Neural crest cell (in vitro differentiated cells): ENCODE measurements at regions not wholly inside any gene's neighbourhood (a gene's known extent, or its start where the extent isn't known, plus 50 kb on each side); places are given as distances from the start of the nearest gene placed in this dataset.

ENCODE experiments used
- DNase-seq: peaks from one replicate; pipeline ENCODE4 v3.0.0; 2021; ENCODE audit warnings: low read depth, mixed read lengths, low spot score
- H3K27ac Mint-ChIP-seq: one replicate; pipeline ENCODE4 v1.8.0; 2021; ENCODE audit warnings: mild to moderate bottlenecking, mixed read lengths; ENCODE audit not compliant: unreplicated experiment
- H3K27me3 Mint-ChIP-seq: 2 replicates; pipeline ENCODE4 v1.8.0; 2021; ENCODE audit warnings: low read depth, mild to moderate bottlenecking, mixed read lengths
- H3K36me3 Mint-ChIP-seq: 2 replicates; pipeline ENCODE4 v1.8.0; 2021; ENCODE audit warnings: low read depth, mild to moderate bottlenecking, mixed read lengths
- H3K4me1 Mint-ChIP-seq: 2 replicates; pipeline ENCODE4 v1.8.0; 2021; ENCODE audit warnings: mixed read lengths
- H3K4me3 Mint-ChIP-seq: one replicate; pipeline ENCODE4 v1.8.0; 2021; ENCODE audit warnings: mild to moderate bottlenecking, mixed read lengths
- H3K9me3 Mint-ChIP-seq: 2 replicates; pipeline ENCODE4 v1.8.0; 2021; ENCODE audit warnings: mixed read lengths
- TF ChIP-seq, protein P1 (sequence below): fragments of 200-600 bp; sonication (generic); conservative IDR thresholded peaks from 2 replicates; pipeline ENCODE4 v1.5.0; 2021; ENCODE audit warnings: antibody characterized with exemption, mild to moderate bottlenecking

DNA sequence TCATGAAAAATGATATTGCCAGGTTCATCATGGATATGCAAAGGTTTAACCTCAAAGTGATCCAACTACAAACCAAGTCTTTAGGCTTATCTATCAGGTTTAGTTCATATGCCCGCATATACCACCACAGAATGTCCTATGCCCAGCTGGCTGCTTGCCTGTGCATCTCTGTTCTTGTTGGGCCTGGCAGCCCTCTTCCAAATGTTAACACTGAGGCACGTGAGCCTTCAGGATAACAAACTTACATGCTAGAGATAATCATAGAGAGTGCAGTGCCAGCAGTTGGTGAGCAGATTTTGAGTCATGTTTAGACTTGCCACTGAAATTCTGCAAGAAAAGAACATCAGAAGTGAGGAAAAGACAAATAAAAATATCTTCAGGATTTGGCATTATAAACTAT lies 607.9 kb upstream of the TMPRSS15 start:
- no peak overlapping the region for H3K4me3 Mint-ChIP-seq
- H3K36me3 Mint-ChIP-seq, result no peaks in the 10 kb centered on the region
- no peaks in the 10 kb centered on the region for H3K9me3 Mint-ChIP-seq
- DNase-seq, result no peak
- H3K4me1 Mint-ChIP-seq, result no peaks in the 10 kb centered on the region
- no peaks in the 10 kb centered on the region for H3K27me3 Mint-ChIP-seq
- TF ChIP-seq, protein P1, sequence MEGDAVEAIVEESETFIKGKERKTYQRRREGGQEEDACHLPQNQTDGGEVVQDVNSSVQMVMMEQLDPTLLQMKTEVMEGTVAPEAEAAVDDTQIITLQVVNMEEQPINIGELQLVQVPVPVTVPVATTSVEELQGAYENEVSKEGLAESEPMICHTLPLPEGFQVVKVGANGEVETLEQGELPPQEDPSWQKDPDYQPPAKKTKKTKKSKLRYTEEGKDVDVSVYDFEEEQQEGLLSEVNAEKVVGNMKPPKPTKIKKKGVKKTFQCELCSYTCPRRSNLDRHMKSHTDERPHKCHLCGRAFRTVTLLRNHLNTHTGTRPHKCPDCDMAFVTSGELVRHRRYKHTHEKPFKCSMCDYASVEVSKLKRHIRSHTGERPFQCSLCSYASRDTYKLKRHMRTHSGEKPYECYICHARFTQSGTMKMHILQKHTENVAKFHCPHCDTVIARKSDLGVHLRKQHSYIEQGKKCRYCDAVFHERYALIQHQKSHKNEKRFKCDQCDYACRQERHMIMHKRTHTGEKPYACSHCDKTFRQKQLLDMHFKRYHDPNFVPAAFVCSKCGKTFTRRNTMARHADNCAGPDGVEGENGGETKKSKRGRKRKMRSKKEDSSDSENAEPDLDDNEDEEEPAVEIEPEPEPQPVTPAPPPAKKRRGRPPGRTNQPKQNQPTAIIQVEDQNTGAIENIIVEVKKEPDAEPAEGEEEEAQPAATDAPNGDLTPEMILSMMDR, result no peak
- H3K27ac Mint-ChIP-seq, result no peak overlapping the region

DNA sequence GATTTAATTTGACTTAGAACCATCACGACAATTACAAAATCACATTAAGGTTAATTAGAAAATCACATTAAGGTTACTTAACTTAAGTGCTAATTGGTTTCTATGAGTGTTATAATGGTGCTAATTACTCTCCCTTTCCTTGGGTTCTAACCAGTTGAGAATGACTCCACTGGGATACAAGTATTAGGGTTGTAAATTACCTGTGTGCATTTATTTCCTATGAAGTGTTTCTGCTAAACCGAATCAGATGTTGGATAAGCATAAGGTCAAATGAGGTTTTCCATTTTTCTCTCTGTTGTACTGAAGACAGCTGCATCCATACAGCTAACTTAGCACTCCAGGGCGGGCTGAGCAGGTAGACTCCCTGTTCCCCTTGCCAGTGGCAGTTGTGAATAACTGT lies 610.3 kb upstream of the TMPRSS15 start:
- DNase-seq, result no peak
- no peak overlapping the region for H3K27ac Mint-ChIP-seq
- H3K4me3 Mint-ChIP-seq, result no peak overlapping the region
- no peaks in the 10 kb centered on the region for H3K27me3 Mint-ChIP-seq
- no peaks in the 10 kb centered on the region for H3K4me1 Mint-ChIP-seq
- no peaks in the 10 kb centered on the region for H3K9me3 Mint-ChIP-seq
- H3K36me3 Mint-ChIP-seq, result no peaks in the 10 kb centered on the region
- TF ChIP-seq, protein P1, result no peak

DNA sequence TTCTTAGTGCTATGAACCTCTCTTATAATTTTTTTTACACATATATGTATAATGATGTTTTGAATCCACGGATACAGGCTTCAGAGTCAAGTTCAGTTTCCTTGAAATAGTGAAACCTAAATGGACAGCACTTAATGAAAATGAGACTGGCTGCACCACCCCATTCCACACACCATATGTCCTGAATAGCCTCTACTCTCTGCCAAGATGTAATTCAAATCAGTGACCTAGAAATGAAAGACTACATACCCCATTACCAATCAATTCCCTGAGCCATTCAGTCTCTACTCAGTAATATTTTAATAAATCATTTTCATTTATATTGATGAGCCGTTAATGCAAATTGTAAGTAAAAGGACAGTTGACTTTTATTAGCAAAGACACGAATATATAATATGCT lies 614.9 kb upstream of the TMPRSS15 start:
- peaks cover 3% of the 10 kb centered on the region for H3K9me3 Mint-ChIP-seq
- H3K4me1 Mint-ChIP-seq, result no peaks in the 10 kb centered on the region
- H3K27ac Mint-ChIP-seq, result no peak overlapping the region
- H3K4me3 Mint-ChIP-seq, result no peak overlapping the region
- TF ChIP-seq, protein P1, result no peak
- no peaks in the 10 kb centered on the region for H3K27me3 Mint-ChIP-seq
- H3K36me3 Mint-ChIP-seq, result no peaks in the 10 kb centered on the region
- no peak for DNase-seq

DNA sequence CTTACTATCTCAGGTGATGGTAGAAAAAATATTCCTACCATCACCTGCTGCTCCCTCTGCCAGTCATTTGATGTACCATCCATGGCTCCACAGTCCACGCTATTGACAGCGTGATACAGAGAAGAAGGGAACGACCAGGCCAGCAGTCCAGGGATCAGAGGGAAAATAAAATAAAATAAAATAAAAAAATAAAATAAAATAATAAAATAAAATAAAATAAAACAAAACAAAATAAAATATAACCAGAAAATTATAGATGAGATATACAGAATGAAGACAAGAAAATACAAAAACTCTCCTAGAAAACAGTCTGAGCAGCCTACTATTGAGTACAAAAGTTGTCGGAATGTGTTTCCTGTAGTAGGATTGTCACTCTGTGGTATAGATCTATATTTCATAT lies 619.4 kb upstream of the TMPRSS15 start:
- no peak for DNase-seq
- no peaks in the 10 kb centered on the region for H3K36me3 Mint-ChIP-seq
- TF ChIP-seq, protein P1, result no peak
- no peaks in the 10 kb centered on the region for H3K27me3 Mint-ChIP-seq
- peaks cover 3% of the 10 kb centered on the region for H3K9me3 Mint-ChIP-seq
- H3K4me1 Mint-ChIP-seq, result no peaks in the 10 kb centered on the region
- H3K4me3 Mint-ChIP-seq, result no peak overlapping the region
- H3K27ac Mint-ChIP-seq, result no peak overlapping the region

DNA sequence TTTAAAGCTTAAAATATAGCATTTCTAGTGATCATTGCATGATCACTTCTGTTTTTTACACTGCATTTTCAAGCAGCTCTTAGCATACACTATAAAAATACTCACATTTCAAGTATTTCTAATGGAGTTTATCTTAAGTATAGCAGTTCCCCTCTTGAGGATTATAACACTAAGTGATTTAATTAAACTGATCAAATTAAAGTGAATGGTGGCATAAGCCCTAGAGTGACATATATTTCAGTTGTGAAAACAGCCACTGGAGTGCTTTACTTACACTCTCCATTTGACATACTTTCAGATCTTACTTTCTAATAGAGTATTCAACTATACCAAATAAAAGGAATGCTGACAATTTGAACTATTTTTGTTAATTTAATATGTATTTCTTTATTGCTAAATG lies 623.3 kb upstream of the TMPRSS15 start:
- Mint-ChIP-seq H3K27ac (no peak overlapping the region), H3K9me3 (no peaks in the 10 kb centered on the region), H3K36me3 (no peaks in the 10 kb centered on the region), H3K4me1 (no peaks in the 10 kb centered on the region), H3K4me3 (no peak overlapping the region), H3K27me3 (no peaks in the 10 kb centered on the region)
- TF ChIP-seq, protein P1, result no peak
- DNase-seq, result no peak

DNA sequence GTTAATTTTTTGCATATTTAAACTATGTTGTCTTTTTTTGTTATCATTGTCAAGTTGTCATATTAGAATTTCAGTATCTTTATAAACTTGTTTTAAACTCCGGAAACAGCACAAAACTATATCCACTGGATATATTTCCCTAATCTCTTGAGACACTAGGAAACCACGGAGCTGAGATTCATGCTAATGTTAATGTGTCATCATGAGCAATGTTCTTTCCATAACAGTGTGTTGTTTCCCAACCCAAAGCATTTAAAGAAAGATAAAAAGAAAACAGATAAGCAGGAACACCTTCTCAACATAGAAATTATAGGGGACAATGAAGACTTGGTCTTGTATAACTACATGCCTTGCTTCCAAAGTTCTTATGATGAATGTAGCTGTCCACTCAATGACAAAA lies 626.2 kb upstream of the TMPRSS15 start:
- no peaks in the 10 kb centered on the region for H3K9me3 Mint-ChIP-seq
- no peak overlapping the region for H3K27ac Mint-ChIP-seq
- H3K4me3 Mint-ChIP-seq, result no peak overlapping the region
- no peaks in the 10 kb centered on the region for H3K27me3 Mint-ChIP-seq
- no peaks in the 10 kb centered on the region for H3K4me1 Mint-ChIP-seq
- TF ChIP-seq, protein P1, result no peak
- H3K36me3 Mint-ChIP-seq, result no peaks in the 10 kb centered on the region
- no peak for DNase-seq
